HG03469 (cell line): ENCODE measurements at regions not wholly inside any gene's neighbourhood (a gene's known extent, or its start where the extent isn't known, plus 50 kb on each side); places are given as distances from the start of the nearest gene placed in this dataset.

Experiments
- ATAC-seq: cut with Tn5 transposase; IDR thresholded peaks from one replicate; pipeline ENCODE4 v1.9.1; 2021; ENCODE audit warnings: mild to moderate bottlenecking, moderate library complexity, moderate number of reproducible peaks; ENCODE audit not compliant: unreplicated experiment

- ATAC-seq = no peak
These were observed 788.2 kb upstream of the ALCAM start for GRCh38 chr3:104578558-104578957.

- ATAC-seq = peak; percentile 50
These were observed 784.6 kb upstream of the ALCAM start for GRCh38 chr3:104582092-104582491.

GRCh38 chr3:104584682-104585081, 782.0 kb upstream of the ALCAM start:
- ATAC-seq = no peak

GRCh38 chr3:104586344-104586743, 780.4 kb upstream of the ALCAM start:
- no peak for ATAC-seq

- no peak for ATAC-seq
These were observed 778.3 kb upstream of the ALCAM start for GRCh38 chr3:104588442-104588841.

GRCh38 chr3:104591776-104592175, 774.9 kb upstream of the ALCAM start:
- no peak for ATAC-seq

GRCh38 chr3:104594491-104594890, 772.2 kb upstream of the ALCAM start:
- ATAC-seq = no peak

- no peak for ATAC-seq
These were observed 770.7 kb upstream of the ALCAM start for GRCh38 chr3:104596054-104596453.

GRCh38 chr3:104596551-104596950, 770.2 kb upstream of the ALCAM start:
- peak; percentile 88 for ATAC-seq

- ATAC-seq = no peak
These were observed 767.7 kb upstream of the ALCAM start for GRCh38 chr3:104598848-104599511.

GRCh38 chr3:104604326-104605010, 762.2 kb upstream of the ALCAM start:
- no peak for ATAC-seq

GRCh38 chr3:104606812-104607211, 759.9 kb upstream of the ALCAM start:
- ATAC-seq = no peak

- ATAC-seq = no peak
These were observed 755.7 kb upstream of the ALCAM start for GRCh38 chr3:104610730-104611652.

GRCh38 chr3:104612218-104612617, 754.5 kb upstream of the ALCAM start:
- ATAC-seq = no peak

- no peak for ATAC-seq
These were observed 752.1 kb upstream of the ALCAM start for GRCh38 chr3:104614564-104614963.

GRCh38 chr3:104628185-104628789, 738.4 kb upstream of the ALCAM start:
- peak; percentile 81 for ATAC-seq

GRCh38 chr3:104629038-104629437, 737.7 kb upstream of the ALCAM start:
- no peak for ATAC-seq

- no peak for ATAC-seq
These were observed 735.5 kb upstream of the ALCAM start for GRCh38 chr3:104631254-104631653.

- no peak for ATAC-seq
These were observed 734.2 kb upstream of the ALCAM start for GRCh38 chr3:104632521-104632920.

- ATAC-seq = no peak
These were observed 733.8 kb upstream of the ALCAM start for GRCh38 chr3:104632947-104633346.
